Fibroblast of the aortic adventitia (primary cell): ENCODE measurements at regions not wholly inside any gene's neighbourhood (a gene's known extent, or its start where the extent isn't known, plus 50 kb on each side); places are given as distances from the start of the nearest gene placed in this dataset.

Experiments used
- DNase-seq: peaks from one replicate; pipeline ENCODE4 v3.0.0-alpha.2; 2010; ENCODE audit warnings: low read depth
- H3K4me3 ChIP-seq: 2 replicates; pipeline ENCODE4 v1.5.1; 2011; ENCODE audit warnings: low read depth, mild to moderate bottlenecking, control low read depth, low read length, moderate library complexity
- CTCF ChIP-seq: IDR thresholded peaks from 2 replicates; pipeline ENCODE4 v1.5.1; 2011; ENCODE audit warnings: mild to moderate bottlenecking, low read length, control low read depth, inconsistent platforms; ENCODE audit not compliant: insufficient read depth

GRCh38 chr6:45808042-45808645 is 207.5 kb downstream of the CLIC5 start:
- H3K4me3 ChIP-seq = no peak overlapping the region
- no peak for TF ChIP-seq CTCF
- DNase-seq = no peak

GRCh38 chr6:45807311-45808041 is 208.2 kb downstream of the CLIC5 start:
- DNase-seq = no peak
- H3K4me3 ChIP-seq = no peak overlapping the region
- no peak for TF ChIP-seq CTCF

GRCh38 chr6:45806172-45806571 is 209.5 kb downstream of the CLIC5 start:
- no peak overlapping the region for H3K4me3 ChIP-seq
- no peak for TF ChIP-seq CTCF
- DNase-seq = no peak

- TF ChIP-seq CTCF = no peak
- no peak for DNase-seq
- no peak overlapping the region for H3K4me3 ChIP-seq
Measured at GRCh38 chr6:45803071-45803470, 212.6 kb downstream of the CLIC5 start.

- no peak for TF ChIP-seq CTCF
- DNase-seq = no peak
- no peak overlapping the region for H3K4me3 ChIP-seq
Measured at GRCh38 chr6:45801471-45802289, 214.0 kb downstream of the CLIC5 start.

- DNase-seq = no peak
- H3K4me3 ChIP-seq = no peak overlapping the region
- TF ChIP-seq CTCF = no peak
Measured at GRCh38 chr6:45800911-45801310, 214.7 kb downstream of the CLIC5 start.
